HL-60/S4 treated with phorbol 12-myristate 13-acetate at 8.2 ng/mL for 4 days and 3 days (cell line): ENCODE measurements at regions not wholly inside any gene's neighbourhood (a gene's known extent, or its start where the extent isn't known, plus 50 kb on each side); places are given as distances from the start of the nearest gene placed in this dataset.

Experiments used
- in situ Hi-C: fragments of 300-500 bp; cut with MboI; formaldehyde crosslinking; loops from 2 replicates; pipeline ENCODE4 v1.15.0; 2022; ENCODE audit warnings: low sequenced_read_pairs

GRCh38 chr12:124517260-124518050 lies 50.0 kb downstream of the NCOR2 start:
- in situ Hi-C loops: no loop called here

GRCh38 chr12:124516850-124517249 lies 50.6 kb downstream of the NCOR2 start:
- in situ Hi-C loops: no loop called here

GRCh38 chr12:124515981-124516380 lies 51.4 kb downstream of the NCOR2 start:
- in situ Hi-C loops: no loop called here

DNA sequence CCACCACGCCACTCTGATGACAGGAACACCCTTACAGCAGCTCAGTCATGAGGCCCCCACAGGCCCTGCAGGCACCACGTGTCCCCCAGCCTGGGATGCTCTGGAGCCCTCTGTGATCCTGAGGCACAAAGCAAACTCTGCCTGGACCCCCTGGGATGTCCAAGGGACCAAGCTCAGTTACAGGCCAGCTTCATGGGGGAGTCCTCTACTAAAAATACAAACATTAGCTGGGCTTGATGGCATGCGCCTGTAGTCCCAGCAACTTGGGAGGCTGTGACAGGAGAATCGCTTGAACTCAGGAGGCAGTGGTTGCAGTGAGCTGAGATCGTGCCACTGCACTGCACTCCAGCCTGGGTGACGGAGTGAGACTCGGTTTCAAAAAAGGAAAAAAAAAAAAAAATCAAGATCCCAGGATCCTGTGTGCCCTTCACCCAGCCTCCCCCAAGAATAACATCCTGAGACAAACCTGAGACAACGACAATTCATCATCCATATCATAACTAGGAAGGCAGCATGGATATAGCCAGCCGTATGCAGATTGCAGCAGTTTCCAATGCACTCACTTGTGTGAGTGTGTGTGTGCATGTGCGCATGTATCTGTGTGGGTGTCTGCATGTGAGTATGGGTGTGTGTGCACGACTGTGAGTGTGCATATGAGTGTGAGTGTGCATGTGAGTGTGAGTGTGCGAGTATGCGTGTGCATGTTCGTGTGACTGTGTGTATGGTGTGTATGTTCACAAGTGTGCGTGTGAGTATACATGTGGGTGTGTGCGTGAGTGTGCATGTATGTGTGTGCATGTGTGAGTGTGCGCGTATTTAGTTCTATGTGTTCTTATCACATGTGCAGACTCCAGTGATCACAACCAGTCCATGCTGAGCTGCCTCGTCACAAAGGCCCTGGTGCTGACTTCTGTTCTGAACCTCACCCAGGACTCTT lies 52.1 kb downstream of the NCOR2 start:
- in situ Hi-C loops: no loop called here

DNA sequence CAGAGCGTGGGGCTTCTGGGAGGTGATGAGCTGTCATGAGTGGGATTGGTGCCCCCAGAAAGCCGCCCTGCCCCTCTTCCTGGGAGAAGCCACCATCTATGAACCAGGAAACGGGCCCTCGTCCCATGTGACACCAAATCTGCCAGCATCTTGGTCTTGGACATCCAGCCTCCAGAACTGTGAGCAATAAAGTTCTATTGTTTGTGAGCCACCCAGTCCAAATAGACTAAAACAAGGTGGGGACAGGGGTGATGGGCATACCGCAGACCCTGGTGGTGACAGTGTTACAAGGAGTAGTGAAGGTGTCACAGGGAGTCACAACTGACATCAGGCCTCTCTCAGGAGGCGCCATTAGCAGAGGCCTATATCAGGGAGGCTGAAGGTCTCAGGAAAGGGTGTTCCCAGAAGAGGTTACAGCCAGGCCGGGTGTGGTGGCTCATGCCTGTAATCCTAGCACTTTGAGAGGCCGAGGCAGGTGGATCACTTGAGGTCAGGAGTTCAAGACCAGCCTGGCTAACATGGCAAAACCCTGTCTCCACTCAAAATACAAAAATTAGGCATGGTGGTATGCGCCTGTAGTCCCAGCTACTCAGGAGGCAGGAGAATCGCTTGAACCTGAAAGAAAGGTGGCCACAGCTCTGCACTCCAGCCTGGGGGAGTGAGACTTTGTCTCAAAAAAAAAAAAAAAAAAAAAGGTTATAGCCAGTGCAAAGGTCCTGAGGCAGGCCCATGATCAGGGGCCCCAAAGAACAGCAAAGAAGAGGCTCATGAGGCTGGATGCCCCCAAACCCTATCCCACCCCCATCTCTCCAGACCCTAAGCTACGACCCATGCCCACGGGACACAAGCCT lies 53.0 kb downstream of the NCOR2 start:
- in situ Hi-C loops: no loop called here

- in situ Hi-C loops: no loop called here
Measured at GRCh38 chr12:124513297-124513867, 54.0 kb downstream of the NCOR2 start.

DNA sequence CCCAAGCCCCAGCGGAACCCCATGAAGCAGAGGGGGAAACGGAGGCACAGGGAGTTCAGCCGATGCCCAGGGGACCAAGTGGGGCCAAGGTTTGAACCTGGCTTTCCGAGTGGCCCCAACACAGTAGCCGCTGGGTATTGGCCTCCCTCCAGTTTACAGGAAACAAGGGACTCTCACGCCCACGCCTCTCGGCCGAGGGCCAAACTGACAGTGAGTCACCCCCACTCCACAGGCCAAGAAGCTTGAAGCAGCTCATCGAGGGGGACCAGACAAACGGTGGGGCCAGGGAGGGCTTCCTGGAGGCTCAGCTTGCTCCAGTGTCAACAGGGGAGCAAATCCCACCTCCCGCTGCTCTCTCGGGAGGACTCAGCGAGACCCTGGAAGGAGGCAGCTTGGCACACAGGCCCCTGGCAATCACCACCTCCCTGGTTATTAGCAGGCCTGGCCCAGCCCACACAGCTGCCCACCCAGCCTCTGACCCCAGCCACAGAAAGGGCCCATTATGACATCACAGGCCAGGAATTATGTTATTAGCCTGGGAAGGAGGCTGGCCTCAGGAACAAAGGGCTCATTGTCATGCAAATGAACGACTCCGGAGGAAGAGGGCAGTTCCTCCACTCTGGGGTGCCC lies 54.6 kb downstream of the NCOR2 start:
- in situ Hi-C loops: no loop called here

DNA sequence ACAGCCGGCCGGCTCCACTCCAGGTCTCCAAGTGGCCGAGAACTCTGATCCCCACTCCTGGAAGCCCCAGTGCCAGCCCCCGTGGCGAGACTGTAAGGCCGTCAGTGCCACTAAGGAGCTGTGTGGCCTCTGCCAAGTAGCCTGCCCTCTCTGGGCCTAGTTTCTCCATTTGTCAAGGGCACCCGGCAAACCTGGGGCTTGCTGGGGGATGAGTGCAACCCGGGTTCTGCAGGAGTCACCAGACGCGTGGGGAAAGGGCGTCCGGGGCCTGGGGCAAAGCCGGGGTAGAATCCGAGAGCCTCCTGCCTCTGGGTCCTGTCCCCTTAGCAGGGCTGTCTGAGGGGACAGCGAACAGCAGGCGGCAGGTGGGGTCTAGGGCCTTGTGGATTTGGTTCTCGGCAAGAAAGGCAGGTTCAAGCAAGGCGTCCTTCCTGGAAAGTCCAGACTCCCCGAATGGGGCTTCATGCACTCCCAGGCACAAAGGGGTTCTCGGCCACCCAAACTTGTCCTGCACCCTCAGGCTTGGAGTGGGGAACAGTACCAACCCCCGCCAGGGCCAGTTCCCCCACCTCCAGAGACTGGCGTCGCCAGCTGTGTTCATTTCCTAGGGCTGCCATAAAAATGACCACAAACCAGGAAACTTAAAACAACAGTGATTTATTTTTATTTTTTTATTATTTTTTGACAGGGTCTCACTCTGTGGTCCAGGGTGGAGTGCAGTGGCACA lies 56.0 kb downstream of the NCOR2 start:
- in situ Hi-C loops: no loop called here

- in situ Hi-C loops: no loop called here
Measured at GRCh38 chr12:124510301-124510970, 57.0 kb downstream of the NCOR2 start.

GRCh38 chr12:124509676-124510300 lies 57.6 kb downstream of the NCOR2 start:
- in situ Hi-C loops: no loop called here

DNA sequence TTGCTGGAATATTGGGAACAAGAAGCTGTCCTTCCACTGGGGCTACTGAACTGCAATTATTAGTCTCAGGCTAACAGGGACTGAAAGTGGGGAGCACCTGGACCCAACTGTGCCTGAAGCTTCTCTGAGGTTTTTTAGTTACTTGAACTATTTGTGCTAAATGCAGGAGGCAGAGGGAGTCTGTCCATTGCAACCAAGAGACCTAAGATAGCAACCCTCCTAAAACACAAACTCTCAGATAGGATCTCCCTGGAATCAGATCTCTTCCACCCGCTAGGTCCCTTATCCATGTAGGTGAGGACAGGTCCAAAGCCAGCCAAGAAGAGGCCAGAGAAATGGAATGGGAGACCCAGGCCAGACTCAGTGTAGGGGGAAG lies 58.1 kb downstream of the NCOR2 start:
- in situ Hi-C loops: no loop called here

- in situ Hi-C loops: no loop called here
Measured at GRCh38 chr12:124508381-124509079, 58.9 kb downstream of the NCOR2 start.

DNA sequence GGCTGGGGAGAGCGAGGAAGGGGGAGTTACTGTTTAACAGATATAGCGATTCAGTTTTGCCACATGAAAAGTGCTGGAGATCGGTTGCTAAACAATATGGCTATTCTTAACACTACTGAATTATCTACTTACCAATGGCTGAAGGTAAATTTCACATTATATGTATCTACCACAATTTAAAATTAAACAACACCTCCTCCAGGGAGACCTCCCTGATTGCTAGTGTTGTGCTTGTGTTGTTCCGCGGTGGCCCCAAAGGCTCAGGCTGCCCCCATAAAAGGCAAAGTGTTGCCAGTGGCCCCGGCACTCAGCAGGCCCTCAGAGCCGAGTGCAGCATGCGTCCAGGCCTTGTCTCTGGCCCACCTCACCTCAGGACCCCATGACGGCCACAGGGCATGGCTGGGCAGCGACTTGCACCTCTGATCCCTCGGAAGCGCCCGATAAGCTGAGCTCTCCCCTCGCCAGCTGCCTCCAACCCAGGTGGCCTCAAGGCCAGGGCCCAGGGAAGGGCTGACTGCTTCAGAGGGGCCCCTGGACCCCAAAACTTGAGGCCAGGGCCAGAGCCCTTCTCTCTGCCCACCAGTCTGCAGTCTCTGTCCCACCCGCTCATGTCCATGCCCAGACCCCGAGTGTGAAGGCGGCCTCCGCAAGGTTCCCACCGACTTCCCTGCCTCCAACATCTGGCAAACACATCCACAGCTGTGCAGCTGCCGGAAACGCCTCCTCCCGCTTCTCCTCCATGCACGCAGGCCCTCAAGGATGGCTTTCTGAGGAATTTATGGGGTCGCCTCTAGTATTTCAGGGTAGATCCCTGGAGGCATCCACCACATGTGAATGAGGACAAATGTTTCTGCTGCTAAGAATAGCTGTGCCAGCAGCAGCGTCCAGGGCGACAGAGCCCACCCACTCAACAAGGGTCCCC lies 60.0 kb downstream of the NCOR2 start:
- in situ Hi-C loops: no loop called here

GRCh38 chr12:124506832-124507153 lies 60.6 kb downstream of the NCOR2 start:
- in situ Hi-C loops: no loop called here

DNA sequence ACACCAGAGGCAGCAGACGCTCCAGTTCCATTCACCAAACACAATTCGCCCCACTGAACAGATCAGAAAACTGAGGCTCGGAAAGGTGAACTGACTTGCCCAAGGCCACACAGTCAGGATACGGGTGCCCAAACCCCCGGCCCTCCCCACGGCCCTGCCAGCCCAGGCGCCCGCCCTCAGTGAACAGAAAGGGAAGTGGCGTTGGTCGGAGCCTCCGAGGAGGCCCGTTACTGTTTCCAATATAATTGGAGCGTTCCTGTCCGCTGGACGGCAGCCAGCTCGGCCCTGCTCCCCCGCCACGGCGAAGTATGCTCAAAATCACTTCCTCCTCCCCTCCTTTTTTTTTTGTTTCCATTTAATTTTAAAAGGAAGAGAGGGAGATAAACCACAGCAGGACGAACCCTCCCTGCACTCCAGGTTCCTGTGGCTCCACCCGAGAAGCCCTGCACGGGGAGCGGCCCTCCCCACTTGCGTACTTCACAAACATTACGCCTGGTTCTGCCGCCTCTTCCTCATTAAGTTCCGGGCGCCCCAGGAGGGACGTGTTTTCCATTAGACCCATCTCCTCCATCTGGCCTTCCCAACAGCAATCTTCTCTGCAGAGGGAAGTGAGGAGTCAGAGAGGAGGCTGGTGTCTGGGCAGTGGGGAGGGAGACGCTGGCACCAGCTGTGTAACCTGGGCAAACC lies 61.1 kb downstream of the NCOR2 start:
- in situ Hi-C loops: no loop called here

DNA sequence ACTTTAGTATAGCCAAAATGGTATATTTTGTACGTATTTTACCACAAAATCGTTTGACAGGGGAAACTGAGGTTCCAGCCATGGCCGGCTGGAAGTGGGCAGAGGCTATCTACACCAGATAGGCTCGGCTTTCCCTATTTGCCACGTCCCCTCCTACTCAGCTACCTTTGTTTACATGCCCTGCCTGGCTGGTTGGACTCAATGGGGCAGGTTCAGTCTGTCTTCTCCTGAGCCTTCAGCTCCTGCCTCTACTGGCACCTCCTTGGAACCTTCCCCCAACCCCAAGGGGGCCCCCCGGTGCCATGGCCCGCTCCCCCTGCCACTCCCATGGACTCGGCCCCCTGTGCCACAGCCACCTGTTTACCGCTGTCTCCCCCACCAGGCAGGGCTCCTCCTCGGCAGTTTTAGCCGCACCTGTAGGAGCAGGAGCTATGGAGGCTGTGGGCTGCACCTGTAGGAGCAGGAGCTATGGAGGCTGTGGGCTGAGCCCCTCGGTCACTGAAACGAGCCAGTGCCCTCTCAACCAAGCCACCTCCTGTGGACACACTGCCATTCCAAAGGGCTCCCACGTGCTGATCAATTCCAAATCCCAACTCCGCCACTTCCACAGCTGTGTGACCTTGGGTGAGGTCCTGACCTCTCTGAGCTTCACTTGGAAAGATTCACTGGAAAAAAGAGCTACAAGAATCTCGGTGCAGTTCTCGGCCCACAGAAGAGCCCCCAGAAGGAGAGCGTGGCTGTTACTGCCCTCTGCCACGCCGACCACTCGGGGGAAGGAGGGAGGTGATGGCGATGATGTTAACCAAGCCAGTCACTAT lies 62.2 kb downstream of the NCOR2 start:
- in situ Hi-C loops: no loop called here
